ENCODE measurements at regions not wholly inside any gene's neighbourhood (a gene's known extent, or its start where the extent isn't known, plus 50 kb on each side); places are given as distances from the start of the nearest gene placed in this dataset.

GRCh38 chr5:89213573-89213972 is 330.6 kb upstream of the MEF2C start:
- TF ChIP-seq, protein P1, sequence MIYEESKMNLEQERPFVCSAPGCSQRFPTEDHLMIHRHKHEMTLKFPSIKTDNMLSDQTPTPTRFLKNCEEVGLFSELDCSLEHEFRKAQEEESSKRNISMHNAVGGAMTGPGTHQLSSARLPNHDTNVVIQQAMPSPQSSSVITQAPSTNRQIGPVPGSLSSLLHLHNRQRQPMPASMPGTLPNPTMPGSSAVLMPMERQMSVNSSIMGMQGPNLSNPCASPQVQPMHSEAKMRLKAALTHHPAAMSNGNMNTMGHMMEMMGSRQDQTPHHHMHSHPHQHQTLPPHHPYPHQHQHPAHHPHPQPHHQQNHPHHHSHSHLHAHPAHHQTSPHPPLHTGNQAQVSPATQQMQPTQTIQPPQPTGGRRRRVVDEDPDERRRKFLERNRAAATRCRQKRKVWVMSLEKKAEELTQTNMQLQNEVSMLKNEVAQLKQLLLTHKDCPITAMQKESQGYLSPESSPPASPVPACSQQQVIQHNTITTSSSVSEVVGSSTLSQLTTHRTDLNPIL (CRISPR knock-in tag; IDR thresholded peaks at IDR 0.05; ENCODE audit: low read depth), result no peak
- TF ChIP-seq, protein P2, sequence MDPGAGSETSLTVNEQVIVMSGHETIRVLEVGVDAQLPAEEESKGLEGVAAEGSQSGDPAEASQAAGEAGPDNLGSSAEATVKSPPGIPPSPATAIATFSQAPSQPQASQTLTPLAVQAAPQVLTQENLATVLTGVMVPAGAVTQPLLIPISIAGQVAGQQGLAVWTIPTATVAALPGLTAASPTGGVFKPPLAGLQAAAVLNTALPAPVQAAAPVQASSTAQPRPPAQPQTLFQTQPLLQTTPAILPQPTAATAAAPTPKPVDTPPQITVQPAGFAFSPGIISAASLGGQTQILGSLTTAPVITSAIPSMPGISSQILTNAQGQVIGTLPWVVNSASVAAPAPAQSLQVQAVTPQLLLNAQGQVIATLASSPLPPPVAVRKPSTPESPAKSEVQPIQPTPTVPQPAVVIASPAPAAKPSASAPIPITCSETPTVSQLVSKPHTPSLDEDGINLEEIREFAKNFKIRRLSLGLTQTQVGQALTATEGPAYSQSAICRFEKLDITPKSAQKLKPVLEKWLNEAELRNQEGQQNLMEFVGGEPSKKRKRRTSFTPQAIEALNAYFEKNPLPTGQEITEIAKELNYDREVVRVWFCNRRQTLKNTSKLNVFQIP (CRISPR knock-in tag; IDR thresholded peaks at IDR 0.05; ENCODE audit: borderline replicate concordance, low read depth), result no peak
- TF ChIP-seq ZFP3 (CRISPR knock-in tag; IDR thresholded peaks at IDR 0.05), result no peak
- TF ChIP-seq ARNTL (CRISPR knock-in tag; IDR thresholded peaks at IDR 0.05; ENCODE audit: borderline replicate concordance, low read depth), result no peak
- no peak for TF ChIP-seq ZFP30 (CRISPR knock-in tag; IDR thresholded peaks at IDR 0.05)
- TF ChIP-seq PATZ1 (CRISPR knock-in tag; IDR thresholded peaks at IDR 0.05; ENCODE audit: borderline replicate concordance), result no peak
- no peak for TF ChIP-seq RARB (CRISPR knock-in tag; IDR thresholded peaks at IDR 0.05)
- TF ChIP-seq ZNF565 (CRISPR knock-in tag; conservative IDR thresholded peaks at IDR 0.05; ENCODE audit: low read depth), result no peak
- no peak for TF ChIP-seq TCF4 (CRISPR knock-in tag; IDR thresholded peaks at IDR 0.05; ENCODE audit: borderline replicate concordance)
- TF ChIP-seq ISL1 (CRISPR knock-in tag; IDR thresholded peaks at IDR 0.05), result no peak
- TF ChIP-seq OSR1 (CRISPR knock-in tag; IDR thresholded peaks at IDR 0.05), result no peak
- no peak for TF ChIP-seq TOX (CRISPR knock-in tag; IDR thresholded peaks at IDR 0.05; ENCODE audit: borderline replicate concordance)
- TF ChIP-seq, protein P3, sequence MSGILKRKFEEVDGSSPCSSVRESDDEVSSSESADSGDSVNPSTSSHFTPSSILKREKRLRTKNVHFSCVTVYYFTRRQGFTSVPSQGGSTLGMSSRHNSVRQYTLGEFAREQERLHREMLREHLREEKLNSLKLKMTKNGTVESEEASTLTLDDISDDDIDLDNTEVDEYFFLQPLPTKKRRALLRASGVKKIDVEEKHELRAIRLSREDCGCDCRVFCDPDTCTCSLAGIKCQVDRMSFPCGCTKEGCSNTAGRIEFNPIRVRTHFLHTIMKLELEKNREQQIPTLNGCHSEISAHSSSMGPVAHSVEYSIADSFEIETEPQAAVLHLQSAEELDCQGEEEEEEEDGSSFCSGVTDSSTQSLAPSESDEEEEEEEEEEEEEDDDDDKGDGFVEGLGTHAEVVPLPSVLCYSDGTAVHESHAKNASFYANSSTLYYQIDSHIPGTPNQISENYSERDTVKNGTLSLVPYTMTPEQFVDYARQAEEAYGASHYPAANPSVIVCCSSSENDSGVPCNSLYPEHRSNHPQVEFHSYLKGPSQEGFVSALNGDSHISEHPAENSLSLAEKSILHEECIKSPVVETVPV (CRISPR knock-in tag; IDR thresholded peaks at IDR 0.05), result no peak
